GM12875 (cell line): ENCODE measurements at regions not wholly inside any gene's neighbourhood (a gene's known extent, or its start where the extent isn't known, plus 50 kb on each side); places are given as distances from the start of the nearest gene placed in this dataset.

Experiments
- H3K4me3 ChIP-seq: one replicate; pipeline ENCODE4 v1.5.1; 2011; ENCODE audit warnings: low read depth, low read length, control low read depth
- CTCF ChIP-seq: IDR thresholded peaks from 2 replicates; pipeline ENCODE4 v1.5.1; 2011; ENCODE audit warnings: low read depth, mild to moderate bottlenecking, control low read depth, inconsistent platforms, low read length, moderate library complexity, borderline replicate concordance; ENCODE audit not compliant: insufficient read depth

- TF ChIP-seq CTCF = no peak
- H3K4me3 ChIP-seq = no peak overlapping the region
Measured at GRCh38 chr15:62843311-62843710, 199.2 kb upstream of the TPM1 start.

- H3K4me3 ChIP-seq = no peak overlapping the region
- no peak for TF ChIP-seq CTCF
Measured at GRCh38 chr15:62844564-62845240, 197.8 kb upstream of the TPM1 start.

- TF ChIP-seq CTCF = no peak
- H3K4me3 ChIP-seq = no peak overlapping the region
Measured at GRCh38 chr15:62845241-62846126, 197.1 kb upstream of the TPM1 start.

- H3K4me3 ChIP-seq = no peak overlapping the region
- no peak for TF ChIP-seq CTCF
Measured at GRCh38 chr15:62846131-62846804, 196.3 kb upstream of the TPM1 start.

GRCh38 chr15:62846805-62847495 is 195.6 kb upstream of the TPM1 start:
- no peak overlapping the region for H3K4me3 ChIP-seq
- no peak for TF ChIP-seq CTCF

GRCh38 chr15:62847900-62848489 is 194.6 kb upstream of the TPM1 start:
- TF ChIP-seq CTCF = peak; percentile 44; the same call in 1 of the 2 replicates
- H3K4me3 ChIP-seq = no peak overlapping the region
